Omental fat pad (tissue), 3 donors: ENCODE measurements at regions not wholly inside any gene's neighbourhood (a gene's known extent, or its start where the extent isn't known, plus 50 kb on each side); places are given as distances from the start of the nearest gene placed in this dataset.

Experiments
- ATAC-seq: fragments of 150-250 bp; one replicate; pipeline ENCODE4 v1.9.1; 2016; ENCODE audit warnings: mild to moderate bottlenecking, moderate library complexity; ENCODE audit not compliant: low FRiP score
- DNase-seq: peaks from one replicate; pipeline ENCODE4 v3.0.0-alpha.2; 2019; ENCODE audit warnings: low spot score
- CTCF ChIP-seq, 3 donors: fragments of 450-650 bp; IDR thresholded peaks; one replicate each; pipeline ENCODE4 v1.5.1; 2016 to 2017; ENCODE audit warnings: antibody characterized with exemption in 3 of 3, mild to moderate bottlenecking in 3 of 3, moderate library complexity in 2 of 3

- DNase-seq (no peak), ATAC-seq (no peak)
- no peak for TF ChIP-seq CTCF (IDR thresholded peaks at IDR 0.05)
Observed at GRCh38 chr6:120736740-120737139, 597.5 kb downstream of the TBC1D32 start.

GRCh38 chr6:120735641-120736040, 598.6 kb downstream of the TBC1D32 start:
- no peak for ATAC-seq
- TF ChIP-seq CTCF (IDR thresholded peaks at IDR 0.05): no peak
- no peak for DNase-seq

- no peak for TF ChIP-seq CTCF (IDR thresholded peaks at IDR 0.05)
- DNase-seq (no peak), ATAC-seq (no peak)
Observed at GRCh38 chr6:120711255-120711654, 623.0 kb downstream of the TBC1D32 start.

GRCh38 chr6:120700001-120700400, 634.3 kb downstream of the TBC1D32 start:
- ATAC-seq (no peak), DNase-seq (no peak)
- no peak for TF ChIP-seq CTCF (IDR thresholded peaks at IDR 0.05)

- DNase-seq (no peak), ATAC-seq (no peak)
- no peak for TF ChIP-seq CTCF (IDR thresholded peaks at IDR 0.05)
Observed at GRCh38 chr6:120686492-120686891, 647.8 kb downstream of the TBC1D32 start.

- no peak for TF ChIP-seq CTCF (IDR thresholded peaks at IDR 0.05)
- DNase-seq (no peak), ATAC-seq (no peak)
Observed at GRCh38 chr6:120682145-120682544, 652.1 kb downstream of the TBC1D32 start.

GRCh38 chr6:120681204-120681603, 653.1 kb downstream of the TBC1D32 start:
- no peak for TF ChIP-seq CTCF (IDR thresholded peaks at IDR 0.05)
- DNase-seq: no peak
- no peak for ATAC-seq
